ENCODE measurements at regions not wholly inside any gene's neighbourhood (a gene's known extent, or its start where the extent isn't known, plus 50 kb on each side); places are given as distances from the start of the nearest gene placed in this dataset.

DNA sequence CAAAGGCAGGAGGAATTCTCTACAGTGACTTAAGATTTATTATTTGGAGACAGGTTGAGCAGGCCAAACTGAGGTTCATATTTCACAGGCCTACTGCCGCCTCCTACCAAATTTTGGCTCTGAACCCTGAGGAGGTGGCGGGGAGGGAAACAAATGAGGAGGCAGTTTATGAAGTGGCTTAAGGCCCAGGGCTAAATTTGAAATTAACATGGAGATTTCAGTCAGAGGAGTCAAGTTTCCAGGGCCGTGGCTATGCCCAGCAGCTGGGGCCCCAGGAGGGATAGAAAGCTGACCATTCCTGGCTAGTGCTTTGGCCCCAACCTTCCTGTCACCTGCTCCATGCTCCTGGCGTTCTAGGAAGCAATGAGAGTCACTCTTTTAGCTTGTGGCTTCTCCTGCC is 73.4 kb upstream of the ARHGAP36 start:
- Histone ChIP-seq H3K9me2 (replicated peaks; ENCODE audit: insufficient read depth, low read length) (no peaks in the 10 kb centered on the region), H3K4me3 (ENCODE audit: low read length) (no peak overlapping the region), H3K4me1 (ENCODE audit: low read length) (no peaks in the 10 kb centered on the region), H3F3A (ENCODE audit: insufficient read depth, low read length) (no peaks in the 10 kb centered on the region), H3K9me3 (replicated peaks; ENCODE audit: insufficient read depth, low read length) (no peaks in the 10 kb centered on the region), H4K20me1 (ENCODE audit: insufficient read depth, low read length) (no peaks in the 10 kb centered on the region), H2AFZ (ENCODE audit: low read length) (no peak overlapping the region), H3K27ac (ENCODE audit: low read length) (no peak overlapping the region), H3K9ac (ENCODE audit: low read length) (no peak overlapping the region), H3K4me2 (ENCODE audit: low read depth, low read length) (no peak overlapping the region), H3K27me3 (replicated peaks; ENCODE audit: insufficient read depth, low read length) (no peaks in the 10 kb centered on the region), H3K79me2 (ENCODE audit: low read length) (no peaks in the 10 kb centered on the region), H3K36me3 (replicated peaks; ENCODE audit: insufficient read depth, low read length) (no peaks in the 10 kb centered on the region)
- TF ChIP-seq EZH2phosphoT487 (IDR thresholded peaks at IDR 0.05; ENCODE audit: low read length) (no peak), CTCF (IDR thresholded peaks at IDR 0.05; ENCODE audit: low read length) (no peak), EZH2 (optimal IDR thresholded peaks at IDR 0.05; ENCODE audit: low read depth, low read length) (no peak)
- no peak for DNase-seq

GRCh38 chrX:130987241-130987640 is 70.9 kb upstream of the ARHGAP36 start:
- Histone ChIP-seq H2AFZ (ENCODE audit: low read length) (no peak overlapping the region), H3K27ac (ENCODE audit: low read length) (no peak overlapping the region), H3K36me3 (replicated peaks; ENCODE audit: insufficient read depth, low read length) (no peaks in the 10 kb centered on the region), H3K4me3 (ENCODE audit: low read length) (no peak overlapping the region), H3K9me2 (replicated peaks; ENCODE audit: insufficient read depth, low read length) (no peaks in the 10 kb centered on the region), H3K9ac (ENCODE audit: low read length) (no peak overlapping the region), H3K9me3 (replicated peaks; ENCODE audit: insufficient read depth, low read length) (no peaks in the 10 kb centered on the region), H3K4me2 (ENCODE audit: low read depth, low read length) (no peak overlapping the region), H3K79me2 (ENCODE audit: low read length) (no peaks in the 10 kb centered on the region), H3K27me3 (replicated peaks; ENCODE audit: insufficient read depth, low read length) (no peaks in the 10 kb centered on the region), H3F3A (ENCODE audit: insufficient read depth, low read length) (no peaks in the 10 kb centered on the region), H4K20me1 (ENCODE audit: insufficient read depth, low read length) (no peaks in the 10 kb centered on the region), H3K4me1 (ENCODE audit: low read length) (no peaks in the 10 kb centered on the region)
- DNase-seq = no peak
- TF ChIP-seq CTCF (IDR thresholded peaks at IDR 0.05; ENCODE audit: low read length) (no peak), EZH2phosphoT487 (IDR thresholded peaks at IDR 0.05; ENCODE audit: low read length) (no peak), EZH2 (optimal IDR thresholded peaks at IDR 0.05; ENCODE audit: low read depth, low read length) (no peak)

DNA sequence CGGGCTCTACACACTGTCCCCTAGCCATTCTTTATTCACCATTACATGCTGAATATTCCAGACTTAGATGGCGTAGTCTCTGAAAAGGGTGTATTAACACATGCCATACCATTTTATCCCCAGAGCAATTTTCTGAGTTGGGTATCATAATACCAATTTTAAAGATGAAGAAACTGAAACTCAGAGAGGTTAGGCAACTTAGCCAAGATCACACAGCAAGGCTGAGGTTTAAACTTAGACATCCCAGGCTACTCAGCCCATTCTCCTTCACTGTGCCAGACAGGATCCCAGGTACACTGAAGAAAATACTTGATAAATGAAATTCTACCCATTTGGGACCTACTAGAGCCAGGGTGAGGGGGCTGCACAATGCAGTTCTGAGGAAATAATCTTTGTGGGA is 67.4 kb upstream of the ARHGAP36 start:
- DNase-seq = no peak
- no peaks in the 10 kb centered on the region for H3K27me3 ChIP-seq (replicated peaks; ENCODE audit: insufficient read depth, low read length)
- TF ChIP-seq EZH2 (optimal IDR thresholded peaks at IDR 0.05; ENCODE audit: low read depth, low read length) (no peak), EZH2phosphoT487 (IDR thresholded peaks at IDR 0.05; ENCODE audit: low read length) (no peak), CTCF (IDR thresholded peaks at IDR 0.05; ENCODE audit: low read length) (no peak)
- H3K4me2 ChIP-seq (ENCODE audit: low read depth, low read length) = no peak overlapping the region
- no peaks in the 10 kb centered on the region for H3K9me2 ChIP-seq (replicated peaks; ENCODE audit: insufficient read depth, low read length)
- no peak overlapping the region for H3K27ac ChIP-seq (ENCODE audit: low read length)
- H3K36me3 ChIP-seq (replicated peaks; ENCODE audit: insufficient read depth, low read length) = no peaks in the 10 kb centered on the region
- H4K20me1 ChIP-seq (ENCODE audit: insufficient read depth, low read length) = no peaks in the 10 kb centered on the region
- no peaks in the 10 kb centered on the region for H3K4me1 ChIP-seq (ENCODE audit: low read length)
- H3F3A ChIP-seq (ENCODE audit: insufficient read depth, low read length) = no peaks in the 10 kb centered on the region
- H3K9ac ChIP-seq (ENCODE audit: low read length) = no peak overlapping the region
- no peaks in the 10 kb centered on the region for H3K79me2 ChIP-seq (ENCODE audit: low read length)
- H2AFZ ChIP-seq (ENCODE audit: low read length) = no peak overlapping the region
- H3K9me3 ChIP-seq (replicated peaks; ENCODE audit: insufficient read depth, low read length) = no peaks in the 10 kb centered on the region
- H3K4me3 ChIP-seq (ENCODE audit: low read length) = no peak overlapping the region

Data from MM.1S (cell line).